Amygdala (tissue), 56 donors: ENCODE measurements at regions not wholly inside any gene's neighbourhood (a gene's known extent, or its start where the extent isn't known, plus 50 kb on each side); places are given as distances from the start of the nearest gene placed in this dataset.

Experiments used
- DNase-seq, 56 donors: peaks; one replicate each; lab custom pipeline; 2025; lab: John Stamatoyannopoulos, UW

GRCh38 chr10:116792817-116793216, 50.5 kb upstream of the HSPA12A start:
- no peak for DNase-seq

DNA sequence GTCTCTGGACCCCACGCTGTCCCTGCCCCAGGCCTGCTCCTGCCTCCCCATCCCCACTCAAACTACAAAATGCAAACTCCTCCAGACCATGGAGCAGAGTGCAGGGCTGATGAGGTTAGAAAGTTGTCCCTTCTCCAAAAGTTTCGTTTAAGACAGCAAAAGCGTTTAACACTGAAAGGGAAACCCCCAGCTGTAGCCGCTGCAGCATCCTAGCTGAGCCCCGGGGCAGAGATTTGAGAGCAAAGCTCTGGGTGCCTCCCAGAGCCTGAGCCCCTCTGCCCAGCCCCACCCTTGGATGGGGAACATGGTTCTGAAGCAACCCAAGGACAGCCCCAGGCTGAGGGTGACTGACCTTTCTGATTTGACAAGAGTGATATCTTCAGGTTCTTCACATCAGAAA, 52.8 kb upstream of the ENO4 start:
- DNase-seq: no peak

DNA sequence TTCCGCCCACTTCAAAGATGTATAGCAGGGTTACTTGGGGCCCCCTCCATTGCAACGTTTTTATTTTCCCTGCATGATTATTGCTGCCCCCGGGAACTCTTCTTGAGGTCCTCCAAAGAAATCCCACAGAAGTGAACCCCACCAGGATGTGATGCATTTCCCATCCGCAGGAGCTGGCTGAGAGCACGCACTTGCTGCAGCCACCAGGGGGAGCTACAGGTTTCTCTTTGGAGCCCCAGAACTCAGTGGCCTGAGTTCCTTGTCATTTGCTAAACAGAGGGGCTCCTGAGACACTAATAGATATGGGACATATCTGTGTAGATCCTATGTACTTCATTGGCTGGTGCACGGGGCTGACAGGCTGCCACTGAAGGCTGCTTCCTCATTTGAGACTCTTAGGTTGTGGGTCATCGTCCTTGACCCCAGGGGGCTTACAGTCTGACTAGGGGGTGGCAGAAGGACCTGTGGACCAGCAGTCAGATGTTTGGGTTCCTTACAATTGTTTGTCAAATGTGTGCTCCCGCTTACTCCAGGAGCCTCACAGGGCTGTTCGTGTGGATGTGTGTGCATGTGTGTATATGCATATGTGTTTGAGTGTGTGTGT, 52.3 kb upstream of the ENO4 start:
- peak in 52 of 56 donors; percentile 5 to 82 (median 54) for DNase-seq

DNA sequence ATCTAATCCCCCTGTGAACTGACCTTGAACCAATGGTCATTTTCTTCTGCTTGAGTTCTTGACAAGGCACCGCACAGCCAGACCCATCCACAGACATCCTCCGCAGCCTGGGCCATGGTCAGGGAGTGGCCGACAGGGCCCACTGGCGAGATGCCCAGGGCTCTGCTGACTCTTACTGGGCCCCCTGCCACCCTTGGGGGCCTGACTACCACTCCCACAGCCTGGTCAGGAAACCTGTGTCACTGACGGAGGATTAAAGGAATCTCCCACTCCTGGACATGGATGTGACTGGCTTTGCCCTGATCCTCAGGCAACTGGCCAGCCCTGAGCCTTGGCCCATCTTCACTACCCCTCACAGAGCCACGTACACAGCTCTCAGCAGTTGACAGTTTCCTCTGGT, 50.4 kb upstream of the ENO4 start:
- no peak for DNase-seq
